A549 (cell line): ENCODE measurements at regions not wholly inside any gene's neighbourhood (a gene's known extent, or its start where the extent isn't known, plus 50 kb on each side); places are given as distances from the start of the nearest gene placed in this dataset.
"Not testable (repeated sequence)": the region's sequence is repeated elsewhere in the genome, so short reads cannot be mapped to it uniquely, and the experiment has no call there.

Experiments used
- CTCF ChIP-seq: fragments of >200 bp; sonication (Bioruptor Twin); formaldehyde crosslinking; IDR thresholded peaks from 3 replicates; pipeline ENCODE4 v1.5.1; 2016
- JUN ChIP-seq, 2 experiments: fragments of >200 bp; sonication (Bioruptor Twin); formaldehyde crosslinking; IDR thresholded peaks; 2 replicates in 1 of 2; 3 replicates in 1 of 2; pipeline ENCODE4 v1.6.1; 2016 to 2017
- SMC3 ChIP-seq: fragments of >200 bp; sonication (Bioruptor Twin); formaldehyde crosslinking; IDR thresholded peaks from 3 replicates; pipeline ENCODE4 v1.6.1; 2018; ENCODE audit warnings: inconsistent platforms

GRCh38 chr11:3538220-3538619, 103.6 kb downstream of the ART5 start:
- not testable (repeated sequence) for TF ChIP-seq CTCF; SMC3; JUN (IDR thresholded peaks at IDR 0.05)
